ENCODE measurements at regions not wholly inside any gene's neighbourhood (a gene's known extent, or its start where the extent isn't known, plus 50 kb on each side); places are given as distances from the start of the nearest gene placed in this dataset.

- TF ChIP-seq CTCF (IDR thresholded peaks at IDR 0.05) (no peak), EP300 (IDR thresholded peaks at IDR 0.05) (no peak), POLR2A (IDR thresholded peaks at IDR 0.05) (no peak), POLR2AphosphoS5 (IDR thresholded peaks at IDR 0.05) (no peak)
These were observed 139.4 kb upstream of the PFN2 start for GRCh38 chr3:150110097-150110496.

Data from gastroesophageal sphincter (tissue), 3 donors.